Psoas muscle (tissue), 7 donors: ENCODE measurements at regions not wholly inside any gene's neighbourhood (a gene's known extent, or its start where the extent isn't known, plus 50 kb on each side); places are given as distances from the start of the nearest gene placed in this dataset.
A peak's percentile ranks its signal among the peaks of the same experiment; 100 is the strongest.

ENCODE experiments used
- ATAC-seq, 4 donors: fragments of 200-7000 bp; cut with Tn5 transposase; one replicate each; pipeline ENCODE4 v1.9.1; 2020; ENCODE audit warnings: moderate library complexity in 3 of 4, mild to moderate bottlenecking in 2 of 4
- DNase-seq, 2 donors: peaks; one replicate each; pipeline ENCODE4 v3.0.0-alpha.2; 2020
- H3K27ac ChIP-seq: fragments of 200-600 bp; one replicate; pipeline ENCODE4 v1.8.0; 2022
- H3K27me3 ChIP-seq, 3 donors: fragments of 200-600 bp in 1 of 3; one replicate each; pipeline versions ENCODE4 v1.6.1 to v1.8.0; 2013 to 2022; ENCODE audit warnings: low read length in 2 of 3, mild to moderate bottlenecking in 2 of 3, moderate library complexity in 1 of 3; ENCODE audit not compliant: insufficient read depth in 3 of 3
- H3K36me3 ChIP-seq, 2 donors: fragments of 200-600 bp in 1 of 2; one replicate each; pipeline versions ENCODE4 v1.6.1 to v1.8.0; 2013 to 2022; ENCODE audit warnings: low read depth in 1 of 2, mild to moderate bottlenecking in 1 of 2, moderate library complexity in 1 of 2; ENCODE audit not compliant: insufficient read depth in 1 of 2
- H3K4me1 ChIP-seq: fragments of 200-600 bp; one replicate; pipeline ENCODE4 v1.8.0; 2022
- H3K4me3 ChIP-seq: fragments of 200-600 bp; one replicate; pipeline ENCODE4 v1.8.0; 2022; ENCODE audit warnings: mild to moderate bottlenecking
- H3K9me3 ChIP-seq: fragments of 200-600 bp; one replicate; pipeline ENCODE4 v1.8.0; 2022
- WGBS, 3 donors: extraction: QIAGEN DNeasy Blood & Tissue Kit; methylation state at CpG; one replicate each; pipeline versions ENCODE4 v1.1.6 to v1.1.7; 2013; 5-methylcytosine and 5-hydroxymethylcytosine counted together
- intact Hi-C, 2 donors: fragments of 100-400 bp; cut with DNase I; formaldehyde crosslinking; loops; one replicate each; pipeline versions ENCODE4 v1.11.0 to v1.14.2; 2022
- TF ChIP-seq, protein P1 (sequence below): fragments of 200-600 bp; IDR thresholded peaks from one replicate; pipeline ENCODE4 v1.8.0; 2022; ENCODE audit warnings: antibody characterized with exemption
- donor health status: healthy with polysubstance abuse.
- donor health status: DM: no; HTN: no; CAD: no; lungs with moderate emphysema.
- donor health status: Bipolar disorder and iron deficiency.
- donor health status: healthy.
- donor health status: DM: yes; HTN: yes; CAD: no.
- donor health status: DM: no; HTN: no; CAD: no.
- donor health status: DM: yes; HTN: yes; CAD: no.

DNA sequence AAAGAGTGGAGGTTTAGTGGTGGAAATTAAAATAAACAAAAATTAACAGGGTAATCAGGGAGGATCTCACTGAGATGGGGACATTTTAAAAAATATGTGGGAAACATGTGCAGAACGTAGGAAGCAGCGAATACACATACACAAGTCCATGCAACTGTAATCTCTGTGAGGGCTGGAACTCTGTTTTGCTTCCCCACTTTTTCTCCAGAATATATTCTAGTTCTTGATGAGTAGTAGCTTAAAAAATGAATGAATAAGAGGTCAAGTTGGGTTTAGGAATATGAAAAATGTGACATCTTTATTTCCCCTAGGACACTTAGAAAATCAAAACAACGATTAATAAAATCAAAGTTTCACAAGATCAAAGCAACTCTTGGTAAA is 312.2 kb upstream of the ZNF717 start:
- H3K36me3 ChIP-seq, result no peaks in the 10 kb centered on the region
- intact Hi-C loops, result no loop called here
- WGBS, 3 donors, result 74 to 75% (median 75%) methylated on average over 3 of the region's 3 CpGs
- TF ChIP-seq, protein P1, sequence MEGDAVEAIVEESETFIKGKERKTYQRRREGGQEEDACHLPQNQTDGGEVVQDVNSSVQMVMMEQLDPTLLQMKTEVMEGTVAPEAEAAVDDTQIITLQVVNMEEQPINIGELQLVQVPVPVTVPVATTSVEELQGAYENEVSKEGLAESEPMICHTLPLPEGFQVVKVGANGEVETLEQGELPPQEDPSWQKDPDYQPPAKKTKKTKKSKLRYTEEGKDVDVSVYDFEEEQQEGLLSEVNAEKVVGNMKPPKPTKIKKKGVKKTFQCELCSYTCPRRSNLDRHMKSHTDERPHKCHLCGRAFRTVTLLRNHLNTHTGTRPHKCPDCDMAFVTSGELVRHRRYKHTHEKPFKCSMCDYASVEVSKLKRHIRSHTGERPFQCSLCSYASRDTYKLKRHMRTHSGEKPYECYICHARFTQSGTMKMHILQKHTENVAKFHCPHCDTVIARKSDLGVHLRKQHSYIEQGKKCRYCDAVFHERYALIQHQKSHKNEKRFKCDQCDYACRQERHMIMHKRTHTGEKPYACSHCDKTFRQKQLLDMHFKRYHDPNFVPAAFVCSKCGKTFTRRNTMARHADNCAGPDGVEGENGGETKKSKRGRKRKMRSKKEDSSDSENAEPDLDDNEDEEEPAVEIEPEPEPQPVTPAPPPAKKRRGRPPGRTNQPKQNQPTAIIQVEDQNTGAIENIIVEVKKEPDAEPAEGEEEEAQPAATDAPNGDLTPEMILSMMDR, result no peak
- DNase-seq, result no peak
- no peaks in the 10 kb centered on the region for H3K9me3 ChIP-seq
- ATAC-seq, result no peak
- H3K27ac ChIP-seq, result no peak overlapping the region
- no peaks in the 10 kb centered on the region for H3K4me1 ChIP-seq
- H3K27me3 ChIP-seq, result peaks cover 0 to 3% (median 0%) of the 10 kb centered on the region in 3 donors
- H3K4me3 ChIP-seq, result no peak overlapping the region

DNA sequence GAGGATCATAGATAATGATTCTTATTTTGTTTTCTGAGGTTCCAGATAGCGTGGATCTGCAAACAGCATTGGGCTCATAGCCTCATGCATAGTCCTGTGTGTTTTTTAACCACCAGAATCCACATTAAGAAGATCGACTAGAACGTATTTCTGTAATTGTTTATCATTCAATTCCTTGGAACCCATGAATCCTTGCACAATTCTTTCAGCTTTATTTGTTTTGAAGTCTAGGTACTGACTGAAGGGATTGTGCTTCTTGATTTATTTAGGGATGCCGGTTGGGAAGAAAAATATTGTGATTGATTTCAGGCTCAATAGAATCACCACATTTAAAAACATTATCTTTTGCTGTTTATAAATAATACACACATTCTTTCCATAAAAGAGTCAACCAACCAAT is 314.6 kb upstream of the ZNF717 start:
- Histone ChIP-seq H3K27me3 (peaks cover 0 to 3% (median 0%) of the 10 kb centered on the region in 3 donors), H3K4me3 (no peak overlapping the region), H3K36me3 (no peaks in the 10 kb centered on the region), H3K27ac (no peak overlapping the region), H3K9me3 (no peaks in the 10 kb centered on the region), H3K4me1 (no peaks in the 10 kb centered on the region)
- WGBS, 3 donors, result 79 to 85% (median 84%) methylated on average over 4 of the region's 4 CpGs
- no peak for DNase-seq
- ATAC-seq, result no peak
- TF ChIP-seq, protein P1, result no peak
- intact Hi-C loops, result no loop called here

DNA sequence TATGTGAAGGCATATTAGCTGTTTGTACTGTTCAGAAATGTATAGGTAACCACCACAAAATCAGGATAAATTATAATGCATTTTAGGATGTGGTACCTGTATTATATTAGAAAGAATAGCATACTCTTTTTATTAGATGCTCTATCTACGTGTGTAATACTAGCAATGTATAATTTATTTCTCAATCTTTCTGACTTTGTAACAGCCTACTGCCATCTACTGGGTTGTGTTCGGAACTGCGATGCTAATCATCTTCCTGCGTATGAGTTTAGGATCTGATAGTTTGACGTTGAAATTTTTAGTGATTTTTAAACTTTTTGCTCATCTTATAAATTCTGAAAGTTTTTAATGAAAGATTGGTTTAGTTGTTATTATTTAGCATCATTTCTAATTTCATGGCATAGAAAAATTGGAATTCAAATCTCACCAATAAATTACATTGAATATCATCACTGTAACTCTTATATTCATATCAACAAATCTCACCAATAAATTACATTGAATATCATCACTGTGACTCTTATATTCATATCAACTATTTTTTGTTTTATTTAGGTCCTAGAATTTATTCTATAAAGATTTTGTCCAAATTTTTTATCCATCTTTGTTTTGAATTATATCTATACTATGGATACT is 322.7 kb upstream of the ZNF717 start:
- TF ChIP-seq, protein P1, result peak; percentile 37
- 4 to 10% (median 6%) methylated on average over 5 of the region's 5 CpGs for WGBS, 3 donors
- no peak for ATAC-seq
- H3K9me3 ChIP-seq, result no peaks in the 10 kb centered on the region
- intact Hi-C loops, result no loop called here
- no peaks in the 10 kb centered on the region for H3K36me3 ChIP-seq
- H3K27ac ChIP-seq, result no peak overlapping the region
- H3K4me1 ChIP-seq, result no peaks in the 10 kb centered on the region
- no peak overlapping the region for H3K4me3 ChIP-seq
- H3K27me3 ChIP-seq, result no peaks in the 10 kb centered on the region
- DNase-seq, result no peak

DNA sequence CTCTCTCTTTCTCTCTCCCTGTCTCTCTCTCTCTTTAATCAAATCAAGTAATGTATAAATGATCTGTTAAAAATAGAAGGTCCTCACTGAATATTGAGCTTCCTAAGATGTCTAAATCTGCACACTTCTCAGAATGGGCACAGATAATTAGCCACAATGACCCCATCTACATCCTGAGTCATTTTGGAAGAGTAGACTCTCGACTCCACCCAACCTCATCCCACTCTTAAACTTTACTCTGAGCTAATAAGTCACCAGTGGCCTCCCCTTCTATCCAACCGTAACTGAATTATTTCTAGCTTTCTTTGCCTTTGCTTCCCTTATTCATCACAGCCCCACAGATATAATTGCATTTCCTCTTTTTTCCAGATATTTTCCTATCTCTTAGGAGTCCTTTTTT is 326.5 kb upstream of the ZNF717 start:
- 72 to 77% (median 75%) methylated on average over 2 of the region's 2 CpGs for WGBS, 3 donors
- no peak for DNase-seq
- H3K27me3 ChIP-seq, result no peaks in the 10 kb centered on the region
- H3K9me3 ChIP-seq, result no peaks in the 10 kb centered on the region
- no peak overlapping the region for H3K27ac ChIP-seq
- no peak overlapping the region for H3K4me3 ChIP-seq
- no peaks in the 10 kb centered on the region for H3K4me1 ChIP-seq
- ATAC-seq, result no peak
- TF ChIP-seq, protein P1, result no peak
- no peaks in the 10 kb centered on the region for H3K36me3 ChIP-seq
- intact Hi-C loops, result no loop called here

DNA sequence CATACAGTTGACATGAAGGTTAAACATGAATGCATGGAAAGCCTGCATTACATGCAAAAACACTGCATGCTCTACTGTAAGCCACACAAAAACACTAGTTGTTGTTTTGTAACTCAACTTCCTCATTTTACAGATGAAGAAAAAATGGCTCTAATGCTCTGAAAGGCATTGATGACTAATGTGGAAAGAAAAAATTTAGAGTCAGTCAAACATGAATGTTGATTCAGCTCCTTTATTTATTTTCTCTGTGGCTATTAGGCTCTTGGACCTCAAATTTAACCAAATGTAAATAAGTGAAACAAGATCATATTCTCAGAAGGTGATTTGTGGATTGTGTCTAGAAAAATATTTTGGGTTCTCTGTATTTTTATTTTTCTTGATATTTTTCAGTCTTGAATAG is 336.7 kb upstream of the ZNF717 start:
- H3K36me3 ChIP-seq, result no peaks in the 10 kb centered on the region
- H3K27me3 ChIP-seq, result no peaks in the 10 kb centered on the region
- ATAC-seq (no peak), DNase-seq (no peak)
- intact Hi-C loops, result no loop called here
- no peak overlapping the region for H3K4me3 ChIP-seq
- no peaks in the 10 kb centered on the region for H3K4me1 ChIP-seq
- TF ChIP-seq, protein P1, result no peak
- no peak overlapping the region for H3K27ac ChIP-seq
- no peaks in the 10 kb centered on the region for H3K9me3 ChIP-seq
